GM18907 (cell line): ENCODE measurements at regions not wholly inside any gene's neighbourhood (a gene's known extent, or its start where the extent isn't known, plus 50 kb on each side); places are given as distances from the start of the nearest gene placed in this dataset.

Experiments used
- ATAC-seq: cut with Tn5 transposase; IDR thresholded peaks from one replicate; pipeline ENCODE4 v1.9.1; 2021; ENCODE audit warnings: mild to moderate bottlenecking, moderate library complexity; ENCODE audit not compliant: unreplicated experiment

DNA sequence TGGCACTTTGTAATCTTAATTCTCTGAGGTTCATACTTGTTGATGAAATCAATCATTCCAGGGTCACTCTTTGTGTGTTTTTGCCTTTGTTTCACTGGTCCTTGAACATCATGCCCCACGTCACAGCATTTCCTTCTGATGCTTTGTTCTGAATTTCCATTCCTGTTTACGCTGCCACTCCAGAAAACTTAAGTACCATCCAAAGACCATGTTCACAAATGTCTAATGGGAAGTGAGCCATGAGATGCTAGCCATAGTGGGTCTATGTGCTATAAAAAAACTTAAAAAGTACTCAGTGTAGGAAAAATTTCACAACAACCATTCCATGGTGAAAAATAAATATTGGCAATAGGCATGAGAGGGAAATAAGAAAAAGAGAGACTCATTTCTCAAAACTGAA, 232.0 kb downstream of the IBTK start:
- no peak for ATAC-seq

- ATAC-seq, result no peak
Measured at GRCh38 chr6:82015043-82015442, 232.5 kb downstream of the IBTK start.

GRCh38 chr6:82013561-82014530, 233.7 kb downstream of the IBTK start:
- ATAC-seq, result no peak

- ATAC-seq, result peak; percentile 88
Measured at GRCh38 chr6:82006027-82006738, 241.4 kb downstream of the IBTK start.

- ATAC-seq, result no peak
Measured at GRCh38 chr6:82000551-82000950, 247.0 kb downstream of the IBTK start.

GRCh38 chr6:81999826-82000225, 247.3 kb upstream of the TENT5A start:
- ATAC-seq, result no peak

GRCh38 chr6:81999270-81999669, 246.8 kb upstream of the TENT5A start:
- no peak for ATAC-seq

- no peak for ATAC-seq
Measured at GRCh38 chr6:81998432-81998831, 246.0 kb upstream of the TENT5A start.

GRCh38 chr6:81997090-81997926, 244.8 kb upstream of the TENT5A start:
- ATAC-seq, result peak; percentile 60

- peak; percentile 60 for ATAC-seq
Measured at GRCh38 chr6:81996414-81996813, 243.9 kb upstream of the TENT5A start.

DNA sequence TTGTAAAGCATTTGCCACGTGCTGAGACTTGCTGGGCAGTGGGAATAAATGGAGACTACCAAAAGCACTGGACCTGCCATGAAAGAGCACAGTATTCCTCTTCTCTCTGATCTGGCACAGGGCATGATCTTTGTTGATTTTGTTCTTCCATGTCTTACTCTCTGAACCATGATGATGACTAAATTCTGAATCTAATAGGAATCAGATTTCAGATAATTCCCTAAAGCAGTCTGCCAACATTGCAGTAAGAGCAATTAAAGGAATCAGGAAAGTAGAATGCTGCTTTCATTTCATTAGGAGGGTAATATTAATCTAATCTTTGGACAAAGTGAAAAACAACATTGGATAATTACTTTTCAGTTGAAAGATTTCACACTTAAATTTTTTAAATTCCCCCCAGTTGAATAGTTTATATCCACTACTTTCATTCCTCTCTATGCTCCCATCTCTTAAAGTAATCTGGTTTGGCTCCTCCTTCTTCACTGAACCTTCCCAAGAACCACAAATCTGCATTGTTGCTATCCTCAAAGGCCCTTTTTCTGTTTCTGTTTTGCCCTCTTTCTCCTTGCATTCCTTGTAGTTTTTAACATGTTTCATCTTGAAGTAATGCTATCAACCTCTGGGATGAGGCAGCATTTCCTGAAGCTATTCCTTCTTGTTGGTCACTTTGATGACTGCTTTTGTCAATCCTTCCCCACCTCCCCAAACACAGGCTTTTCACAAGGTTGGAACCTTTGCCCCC, 243.2 kb upstream of the TENT5A start:
- no peak for ATAC-seq

- no peak for ATAC-seq
Measured at GRCh38 chr6:81988871-81989270, 236.4 kb upstream of the TENT5A start.

- no peak for ATAC-seq
Measured at GRCh38 chr6:81988446-81988845, 236.0 kb upstream of the TENT5A start.

- no peak for ATAC-seq
Measured at GRCh38 chr6:81987293-81987692, 234.8 kb upstream of the TENT5A start.

- ATAC-seq, result no peak
Measured at GRCh38 chr6:81985191-81985590, 232.7 kb upstream of the TENT5A start.

GRCh38 chr6:81984599-81984998, 232.1 kb upstream of the TENT5A start:
- peak; percentile 57 for ATAC-seq

GRCh38 chr6:81981812-81982211, 229.3 kb upstream of the TENT5A start:
- no peak for ATAC-seq

DNA sequence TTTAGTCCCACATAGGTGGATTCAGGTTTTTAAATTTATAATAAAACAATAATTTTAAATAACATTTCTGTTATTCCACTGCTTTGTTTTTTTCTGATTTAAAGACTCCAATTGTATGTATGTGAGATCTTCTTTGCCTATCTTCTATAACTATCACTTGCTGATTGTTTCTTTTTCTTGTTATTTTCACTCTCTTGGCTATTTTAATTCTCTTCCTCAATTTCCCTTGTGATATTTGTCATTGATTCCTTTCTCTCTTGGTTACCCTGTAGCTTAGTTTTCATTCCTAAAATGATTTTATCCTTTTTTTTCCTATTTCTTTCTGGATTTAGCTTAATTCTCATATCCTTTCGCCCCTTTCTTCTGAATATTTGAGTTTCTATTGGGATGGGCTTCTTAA, 227.3 kb upstream of the TENT5A start:
- no peak for ATAC-seq

DNA sequence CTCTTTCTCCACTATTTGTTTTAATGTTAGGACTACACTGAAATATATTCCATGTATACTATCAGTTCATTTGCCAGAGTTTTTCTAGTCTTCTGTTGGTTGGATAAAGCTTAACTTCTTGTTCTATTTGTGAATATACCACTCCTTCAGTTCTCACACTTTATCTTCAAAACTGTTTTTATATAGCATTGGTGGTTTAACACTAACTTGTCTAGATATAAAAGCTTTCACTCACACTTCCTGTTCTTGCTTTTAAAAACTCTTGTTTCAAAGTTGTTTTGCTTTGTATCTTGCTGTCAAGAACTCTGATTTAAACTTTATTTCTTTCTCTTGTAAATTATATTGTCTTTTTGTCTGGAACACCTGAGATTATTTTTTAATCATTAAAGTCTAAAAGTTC, 226.8 kb upstream of the TENT5A start:
- no peak for ATAC-seq

- no peak for ATAC-seq
Measured at GRCh38 chr6:81978230-81978629, 225.7 kb upstream of the TENT5A start.
